Sigmoid colon (tissue), 4 donors: ENCODE measurements at regions not wholly inside any gene's neighbourhood (a gene's known extent, or its start where the extent isn't known, plus 50 kb on each side); places are given as distances from the start of the nearest gene placed in this dataset.

Experiments used
- CTCF ChIP-seq, 4 experiments: fragments of 450-650 bp in 3 of 4; fragments of 200-600 bp in 1 of 4; IDR thresholded peaks; one replicate each; pipeline ENCODE4 v1.5.1; 2016 to 2019; ENCODE audit warnings: antibody characterized with exemption in 4 of 4, mild to moderate bottlenecking in 3 of 4, moderate library complexity in 2 of 4
- EP300 ChIP-seq, 4 donors: sonication (generic); formaldehyde crosslinking; IDR thresholded peaks; one replicate each; pipeline ENCODE4 v1.6.1; 2017; ENCODE audit warnings: antibody characterized with exemption in 4 of 4
- POLR2A ChIP-seq, 2 donors: fragments of 450-650 bp; IDR thresholded peaks; one replicate each; pipeline ENCODE4 v1.6.1; 2016; ENCODE audit warnings: antibody characterized with exemption in 2 of 2, mild to moderate bottlenecking in 2 of 2, moderate library complexity in 2 of 2
- POLR2AphosphoS5 ChIP-seq, 4 donors: sonication (generic); formaldehyde crosslinking; IDR thresholded peaks; one replicate each; pipeline ENCODE4 v1.6.1; 2017; ENCODE audit warnings: antibody characterized with exemption in 4 of 4

DNA sequence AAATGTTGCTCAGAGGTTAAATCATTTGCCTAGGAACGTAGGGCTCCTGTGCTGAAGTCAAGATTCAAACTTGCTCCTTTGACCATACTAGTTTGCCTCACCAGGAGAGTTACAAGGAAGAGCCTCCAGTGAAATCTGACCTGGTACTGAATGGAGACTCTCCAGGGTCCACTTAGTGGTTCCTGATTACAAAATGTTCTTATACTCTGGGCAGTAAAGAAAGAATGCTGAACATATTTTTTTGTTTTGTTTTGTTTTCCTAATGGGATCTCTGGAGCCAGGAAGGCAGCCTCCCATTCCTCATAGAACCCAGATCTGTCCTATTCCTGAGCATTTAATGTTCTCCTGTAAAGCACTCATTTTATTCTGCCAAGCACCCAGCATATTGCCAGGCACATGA, 256.5 kb upstream of the CLINT1 start:
- TF ChIP-seq CTCF (IDR thresholded peaks at IDR 0.05) (no peak), POLR2A (IDR thresholded peaks at IDR 0.05) (no peak), POLR2AphosphoS5 (IDR thresholded peaks at IDR 0.05) (no peak), EP300 (IDR thresholded peaks at IDR 0.05) (no peak)
